Tibial nerve (tissue), 4 donors: ENCODE measurements at regions not wholly inside any gene's neighbourhood (a gene's known extent, or its start where the extent isn't known, plus 50 kb on each side); places are given as distances from the start of the nearest gene placed in this dataset.

Experiments
- EP300 ChIP-seq, 2 donors: sonication (generic); formaldehyde crosslinking; IDR thresholded peaks; one replicate each; pipeline ENCODE4 v1.6.1; 2017; ENCODE audit warnings: antibody characterized with exemption in 2 of 2, mild to moderate bottlenecking in 1 of 2
- POLR2A ChIP-seq, 2 donors: fragments of 450-650 bp; IDR thresholded peaks; one replicate each; pipeline ENCODE4 v1.6.1; 2017; ENCODE audit warnings: antibody characterized with exemption in 2 of 2, mild to moderate bottlenecking in 2 of 2, moderate library complexity in 2 of 2
- TF ChIP-seq, protein P1 (sequence below), 5 experiments: fragments of 200-600 bp in 3 of 5; fragments of 450-650 bp in 2 of 5; sonication (generic) in 3 of 5; IDR thresholded peaks; one replicate each; pipeline ENCODE4 v1.5.1; 2016 to 2019; ENCODE audit warnings: antibody characterized with exemption in 5 of 5, mild to moderate bottlenecking in 3 of 5, moderate library complexity in 2 of 5

DNA sequence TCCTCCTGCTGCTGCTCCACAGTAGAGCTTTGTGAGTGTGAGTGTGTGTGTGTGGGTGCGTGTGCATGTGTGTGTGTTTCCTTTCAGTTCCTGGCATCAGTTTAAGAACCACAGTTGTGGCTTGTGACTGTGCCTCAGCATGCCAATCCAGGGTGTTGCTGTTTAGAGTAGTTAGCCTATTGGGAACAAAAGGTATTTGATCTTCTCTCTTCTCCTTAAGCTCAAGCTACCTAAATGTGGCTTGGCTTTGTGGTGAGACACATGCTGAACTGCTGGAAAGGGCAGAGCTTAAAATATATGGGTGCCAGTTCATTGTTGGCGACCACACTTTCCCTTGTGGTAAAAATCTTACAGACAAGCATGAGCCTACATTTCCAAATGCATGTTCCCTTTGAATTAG is 116.6 kb upstream of the BNC2 start:
- TF ChIP-seq, protein P1, sequence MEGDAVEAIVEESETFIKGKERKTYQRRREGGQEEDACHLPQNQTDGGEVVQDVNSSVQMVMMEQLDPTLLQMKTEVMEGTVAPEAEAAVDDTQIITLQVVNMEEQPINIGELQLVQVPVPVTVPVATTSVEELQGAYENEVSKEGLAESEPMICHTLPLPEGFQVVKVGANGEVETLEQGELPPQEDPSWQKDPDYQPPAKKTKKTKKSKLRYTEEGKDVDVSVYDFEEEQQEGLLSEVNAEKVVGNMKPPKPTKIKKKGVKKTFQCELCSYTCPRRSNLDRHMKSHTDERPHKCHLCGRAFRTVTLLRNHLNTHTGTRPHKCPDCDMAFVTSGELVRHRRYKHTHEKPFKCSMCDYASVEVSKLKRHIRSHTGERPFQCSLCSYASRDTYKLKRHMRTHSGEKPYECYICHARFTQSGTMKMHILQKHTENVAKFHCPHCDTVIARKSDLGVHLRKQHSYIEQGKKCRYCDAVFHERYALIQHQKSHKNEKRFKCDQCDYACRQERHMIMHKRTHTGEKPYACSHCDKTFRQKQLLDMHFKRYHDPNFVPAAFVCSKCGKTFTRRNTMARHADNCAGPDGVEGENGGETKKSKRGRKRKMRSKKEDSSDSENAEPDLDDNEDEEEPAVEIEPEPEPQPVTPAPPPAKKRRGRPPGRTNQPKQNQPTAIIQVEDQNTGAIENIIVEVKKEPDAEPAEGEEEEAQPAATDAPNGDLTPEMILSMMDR (IDR thresholded peaks at IDR 0.05), result no peak
- TF ChIP-seq EP300 (IDR thresholded peaks at IDR 0.05) (no peak), POLR2A (IDR thresholded peaks at IDR 0.05) (no peak)
